OCI-LY1 (cell line): ENCODE measurements at regions not wholly inside any gene's neighbourhood (a gene's known extent, or its start where the extent isn't known, plus 50 kb on each side); places are given as distances from the start of the nearest gene placed in this dataset.

Experiments used
- H2AFZ ChIP-seq: fragments of 200-600 bp; sonication (generic), shearing (Covaris generic); 2 replicates; pipeline ENCODE4 v1.6.0; 2014; ENCODE audit warnings: antibody characterized with exemption, mild to moderate bottlenecking, low read length
- H3F3A ChIP-seq: fragments of 200-600 bp; sonication (generic), shearing (Covaris generic); 2 replicates; pipeline ENCODE4 v1.6.0; 2014; ENCODE audit warnings: mild to moderate bottlenecking, antibody characterized with exemption, low read length, moderate library complexity; ENCODE audit not compliant: insufficient read depth
- H3K27ac ChIP-seq: fragments of 200-600 bp; sonication (generic); 2 replicates; pipeline ENCODE4 v1.5.1; 2014; ENCODE audit warnings: low read length, mixed run types, mild to moderate bottlenecking, low read depth; ENCODE audit not compliant: poor library complexity, severe bottlenecking
- H3K27me3 ChIP-seq: fragments of 200-600 bp; sonication (generic); 2 replicates; pipeline ENCODE4 v1.6.0; 2014; ENCODE audit warnings: antibody characterized with exemption, mild to moderate bottlenecking, low read length, moderate library complexity; ENCODE audit not compliant: insufficient read depth
- H3K36me3 ChIP-seq: fragments of 200-600 bp; sonication (generic); 2 replicates; pipeline ENCODE4 v1.6.1; 2014; ENCODE audit warnings: mild to moderate bottlenecking, antibody characterized with exemption, low read length, moderate library complexity, mixed read lengths; ENCODE audit not compliant: insufficient read depth
- H3K4me1 ChIP-seq: fragments of 200-600 bp; sonication (generic); 2 replicates; pipeline ENCODE4 v1.5.1; 2014; ENCODE audit warnings: mild to moderate bottlenecking, low read length, moderate library complexity; ENCODE audit not compliant: insufficient read depth, severe bottlenecking
- H3K4me2 ChIP-seq: fragments of 200-600 bp; sonication (generic), shearing (Covaris generic); 2 replicates; pipeline ENCODE4 v1.6.1; 2014; ENCODE audit warnings: low read length
- H3K4me3 ChIP-seq: fragments of 200-600 bp; sonication (generic); 2 replicates; pipeline ENCODE4 v1.5.1; 2014; ENCODE audit warnings: low read length, low read depth, mild to moderate bottlenecking, mixed read lengths; ENCODE audit not compliant: poor library complexity, severe bottlenecking
- H3K79me2 ChIP-seq: fragments of 200-600 bp; shearing (Covaris generic); 2 replicates; pipeline ENCODE4 v1.6.1; 2016; ENCODE audit warnings: mixed run types, low read length, mixed read lengths; ENCODE audit not compliant: insufficient read depth
- H3K9ac ChIP-seq: fragments of 200-600 bp; sonication (generic), shearing (Covaris generic); 2 replicates; pipeline ENCODE4 v1.6.1; 2014; ENCODE audit warnings: mild to moderate bottlenecking, low read length, mixed read lengths
- H3K9me2 ChIP-seq: fragments of 200-600 bp; sonication (generic), shearing (Covaris generic); 2 replicates; pipeline ENCODE4 v1.6.1; 2014; ENCODE audit warnings: low read depth, mild to moderate bottlenecking, low read length, mixed read lengths
- H3K9me3 ChIP-seq: fragments of 200-600 bp; shearing (Covaris generic); 2 replicates; pipeline ENCODE4 v1.6.1; 2014; ENCODE audit warnings: low read length, mixed read lengths
- H4K20me1 ChIP-seq: fragments of 200-600 bp; sonication (generic), shearing (Covaris generic); 2 replicates; pipeline ENCODE4 v1.6.0; 2016; ENCODE audit warnings: mild to moderate bottlenecking, low read length; ENCODE audit not compliant: insufficient read depth
- EZH2 ChIP-seq: fragments of 200-600 bp; sonication (generic), shearing (Covaris generic); IDR thresholded peaks from 2 replicates; pipeline ENCODE4 v1.8.0; 2017; ENCODE audit warnings: borderline replicate concordance, mixed run types, mild to moderate bottlenecking, antibody characterized with exemption, low read length, moderate library complexity, mixed read lengths
- TF ChIP-seq, protein P1 (sequence below): fragments of 200-600 bp; sonication (generic), shearing (Covaris generic); IDR thresholded peaks from 2 replicates; pipeline ENCODE4 v1.5.1; 2017; ENCODE audit warnings: mild to moderate bottlenecking, antibody characterized with exemption, low read length, moderate library complexity, mixed read lengths

- Histone ChIP-seq H3K4me3 (no peak overlapping the region), H3K4me1 (no peaks in the 10 kb centered on the region), H3K9ac (no peak overlapping the region), H3K79me2 (no peaks in the 10 kb centered on the region), H2AFZ (no peak overlapping the region), H3K36me3 (no peaks in the 10 kb centered on the region), H3K27ac (no peak overlapping the region), H3F3A (no peaks in the 10 kb centered on the region), H3K4me2 (no peak overlapping the region), H3K9me2 (no peaks in the 10 kb centered on the region), H3K27me3 (no peaks in the 10 kb centered on the region), H3K9me3 (no peaks in the 10 kb centered on the region), H4K20me1 (no peaks in the 10 kb centered on the region)
- TF ChIP-seq, protein P1, sequence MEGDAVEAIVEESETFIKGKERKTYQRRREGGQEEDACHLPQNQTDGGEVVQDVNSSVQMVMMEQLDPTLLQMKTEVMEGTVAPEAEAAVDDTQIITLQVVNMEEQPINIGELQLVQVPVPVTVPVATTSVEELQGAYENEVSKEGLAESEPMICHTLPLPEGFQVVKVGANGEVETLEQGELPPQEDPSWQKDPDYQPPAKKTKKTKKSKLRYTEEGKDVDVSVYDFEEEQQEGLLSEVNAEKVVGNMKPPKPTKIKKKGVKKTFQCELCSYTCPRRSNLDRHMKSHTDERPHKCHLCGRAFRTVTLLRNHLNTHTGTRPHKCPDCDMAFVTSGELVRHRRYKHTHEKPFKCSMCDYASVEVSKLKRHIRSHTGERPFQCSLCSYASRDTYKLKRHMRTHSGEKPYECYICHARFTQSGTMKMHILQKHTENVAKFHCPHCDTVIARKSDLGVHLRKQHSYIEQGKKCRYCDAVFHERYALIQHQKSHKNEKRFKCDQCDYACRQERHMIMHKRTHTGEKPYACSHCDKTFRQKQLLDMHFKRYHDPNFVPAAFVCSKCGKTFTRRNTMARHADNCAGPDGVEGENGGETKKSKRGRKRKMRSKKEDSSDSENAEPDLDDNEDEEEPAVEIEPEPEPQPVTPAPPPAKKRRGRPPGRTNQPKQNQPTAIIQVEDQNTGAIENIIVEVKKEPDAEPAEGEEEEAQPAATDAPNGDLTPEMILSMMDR = no peak
- TF ChIP-seq EZH2 = no peak
Measured at GRCh38 chr1:103911450-103911849, 161.8 kb downstream of the AMY1C start.

DNA sequence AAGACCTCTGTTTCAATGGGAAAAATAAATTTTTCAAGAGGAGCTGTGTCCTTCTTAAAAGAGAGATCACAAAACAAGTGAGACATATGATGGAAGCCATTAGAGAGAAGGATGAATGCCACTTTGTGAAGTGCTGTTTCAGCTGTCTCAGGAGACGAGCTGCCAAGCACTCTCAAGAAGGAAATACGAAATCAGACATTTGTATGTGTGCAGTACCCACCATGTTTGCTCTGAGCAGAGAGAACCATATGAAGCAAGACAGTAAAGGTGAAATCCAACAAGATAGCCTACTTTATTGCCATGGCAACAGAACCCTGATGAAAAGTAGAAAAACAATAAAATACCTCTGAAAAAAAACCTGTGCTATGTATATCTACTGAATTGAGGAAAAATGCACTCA, 168.1 kb downstream of the AMY1C start:
- no peak overlapping the region for H3K4me2 ChIP-seq
- H3F3A ChIP-seq = no peaks in the 10 kb centered on the region
- H2AFZ ChIP-seq = no peak overlapping the region
- TF ChIP-seq, protein P1 = no peak
- TF ChIP-seq EZH2 = no peak
- H3K79me2 ChIP-seq = no peaks in the 10 kb centered on the region
- no peaks in the 10 kb centered on the region for H4K20me1 ChIP-seq
- H3K27ac ChIP-seq = no peak overlapping the region
- no peaks in the 10 kb centered on the region for H3K4me1 ChIP-seq
- H3K4me3 ChIP-seq = no peak overlapping the region
- H3K27me3 ChIP-seq = no peaks in the 10 kb centered on the region
- H3K9ac ChIP-seq = no peak overlapping the region
- H3K9me3 ChIP-seq = no peaks in the 10 kb centered on the region
- no peaks in the 10 kb centered on the region for H3K9me2 ChIP-seq
- no peaks in the 10 kb centered on the region for H3K36me3 ChIP-seq

- no peak overlapping the region for H3K9ac ChIP-seq
- H3K79me2 ChIP-seq = no peaks in the 10 kb centered on the region
- no peaks in the 10 kb centered on the region for H3F3A ChIP-seq
- H3K36me3 ChIP-seq = no peaks in the 10 kb centered on the region
- H2AFZ ChIP-seq = no peak overlapping the region
- no peak overlapping the region for H3K27ac ChIP-seq
- no peak overlapping the region for H3K4me2 ChIP-seq
- H3K9me2 ChIP-seq = no peaks in the 10 kb centered on the region
- no peaks in the 10 kb centered on the region for H3K27me3 ChIP-seq
- no peaks in the 10 kb centered on the region for H3K4me1 ChIP-seq
- no peaks in the 10 kb centered on the region for H4K20me1 ChIP-seq
- no peaks in the 10 kb centered on the region for H3K9me3 ChIP-seq
- TF ChIP-seq, protein P1 = no peak
- TF ChIP-seq EZH2 = no peak
- no peak overlapping the region for H3K4me3 ChIP-seq
Measured at GRCh38 chr1:103931891-103932290, 182.2 kb downstream of the AMY1C start.
